GM23338 (cell line): ENCODE measurements at regions not wholly inside any gene's neighbourhood (a gene's known extent, or its start where the extent isn't known, plus 50 kb on each side); places are given as distances from the start of the nearest gene placed in this dataset.

Source experiments
- ATAC-seq: fragments of 200-7000 bp; cut with Tn5 transposase; 3 replicates; pipeline ENCODE4 v1.9.1; 2020
- DNase-seq: peaks from one replicate; pipeline ENCODE4 v3.0.0-alpha.2; 2015; ENCODE audit warnings: low spot score
- H2AFZ ChIP-seq: fragments of 200-600 bp; sonication (generic); 2 replicates; pipeline ENCODE4 v1.8.0; 2016; ENCODE audit warnings: antibody characterized with exemption, mild to moderate bottlenecking, moderate library complexity
- H3F3A ChIP-seq: fragments of 200-600 bp; sonication (generic); replicated peaks from 2 replicates; pipeline ENCODE4 v1.8.0; 2017; ENCODE audit warnings: antibody characterized with exemption, mixed run types, low read depth
- H3K27ac ChIP-seq: fragments of 200-600 bp; sonication (generic); 2 replicates; pipeline ENCODE4 v1.6.1; 2016; ENCODE audit warnings: low read depth
- H3K27me3 ChIP-seq: fragments of 200-600 bp; sonication (generic); 2 replicates; pipeline ENCODE4 v1.8.0; 2016; ENCODE audit warnings: mild to moderate bottlenecking, mixed run types, moderate library complexity; ENCODE audit not compliant: insufficient read depth
- H3K36me3 ChIP-seq: fragments of 200-600 bp; sonication (generic); 2 replicates; pipeline ENCODE4 v1.8.0; 2016; ENCODE audit warnings: mild to moderate bottlenecking; ENCODE audit not compliant: insufficient read depth
- H3K4me1 ChIP-seq: fragments of 200-600 bp; sonication (generic); 2 replicates; pipeline ENCODE4 v1.8.0; 2016; ENCODE audit warnings: mild to moderate bottlenecking, moderate library complexity; ENCODE audit not compliant: insufficient read depth
- H3K4me2 ChIP-seq: fragments of 200-600 bp; sonication (generic); 2 replicates; pipeline ENCODE4 v1.7.1; 2017; ENCODE audit warnings: mixed run types
- H3K4me3 ChIP-seq: fragments of 200-600 bp; sonication (generic); 2 replicates; pipeline ENCODE4 v1.6.1; 2016; ENCODE audit warnings: mixed run types
- H3K79me2 ChIP-seq: fragments of 200-600 bp; sonication (generic); replicated peaks from 2 replicates; pipeline ENCODE4 v1.8.0; 2017; ENCODE audit warnings: mild to moderate bottlenecking; ENCODE audit not compliant: insufficient read depth
- H3K9me2 ChIP-seq: fragments of 200-600 bp; sonication (generic); 2 replicates; pipeline ENCODE4 v1.8.0; 2017; ENCODE audit not compliant: insufficient read depth
- H4K20me1 ChIP-seq: fragments of 200-600 bp; sonication (generic); replicated peaks from 2 replicates; pipeline ENCODE4 v1.8.0; 2017; ENCODE audit warnings: mild to moderate bottlenecking; ENCODE audit not compliant: insufficient read depth
- H3K27ac Mint-ChIP-seq: 2 replicates; pipeline ENCODE4 v1.8.0; 2020; ENCODE audit warnings: inconsistent platforms, mild to moderate bottlenecking, moderate library complexity, mixed read lengths
- H3K27me3 Mint-ChIP-seq: 3 replicates; pipeline ENCODE4 v1.8.0; 2022; ENCODE audit warnings: low read depth, mild to moderate bottlenecking, moderate library complexity, mixed read lengths, inconsistent platforms; ENCODE audit not compliant: insufficient read depth, poor library complexity
- H3K36me3 Mint-ChIP-seq: 3 replicates; pipeline ENCODE4 v1.8.0; 2021; ENCODE audit warnings: low read depth, mild to moderate bottlenecking, inconsistent platforms, moderate library complexity, mixed read lengths
- H3K4me1 Mint-ChIP-seq: 3 replicates; pipeline ENCODE4 v1.8.0; 2020; ENCODE audit warnings: mild to moderate bottlenecking, inconsistent platforms, mixed read lengths
- H3K4me3 Mint-ChIP-seq: 3 replicates; pipeline ENCODE4 v1.8.0; 2021; ENCODE audit warnings: moderate library complexity, mild to moderate bottlenecking, inconsistent platforms, mixed read lengths
- H3K9me3 Mint-ChIP-seq: 3 replicates; pipeline ENCODE4 v1.8.0; 2020; ENCODE audit warnings: moderate library complexity, mild to moderate bottlenecking, inconsistent platforms, mixed read lengths
- EZH2phosphoT487 ChIP-seq: fragments of 200-600 bp; sonication (generic); IDR thresholded peaks from one replicate; pipeline ENCODE4 v1.8.1; 2018; ENCODE audit warnings: antibody characterized with exemption; ENCODE audit not compliant: unreplicated experiment
- JUNB ChIP-seq: IDR thresholded peaks from one replicate; pipeline ENCODE4 v1.6.1; 2016; ENCODE audit warnings: antibody characterized with exemption; ENCODE audit not compliant: unreplicated experiment
- STAT1 ChIP-seq: IDR thresholded peaks from one replicate; pipeline ENCODE4 v1.6.1; 2016; ENCODE audit warnings: antibody characterized with exemption; ENCODE audit not compliant: unreplicated experiment
- ZNF331 ChIP-seq: fragments of 250-450 bp; sonication (Bioruptor Pico); IDR thresholded peaks from 2 replicates; pipeline ENCODE4 v1.5.0; 2020; ENCODE audit warnings: low read depth, mild to moderate bottlenecking, moderate library complexity
- TF ChIP-seq, protein P1 (sequence below): IDR thresholded peaks from one replicate; pipeline ENCODE4 v1.6.1; 2018; ENCODE audit warnings: antibody characterized with exemption; ENCODE audit not compliant: unreplicated experiment
- TF ChIP-seq, protein P2 (sequence below): fragments of 250-450 bp; sonication (Bioruptor Pico); IDR thresholded peaks from 2 replicates; pipeline ENCODE4 v1.5.0; 2020; ENCODE audit warnings: mild to moderate bottlenecking, moderate library complexity

DNA sequence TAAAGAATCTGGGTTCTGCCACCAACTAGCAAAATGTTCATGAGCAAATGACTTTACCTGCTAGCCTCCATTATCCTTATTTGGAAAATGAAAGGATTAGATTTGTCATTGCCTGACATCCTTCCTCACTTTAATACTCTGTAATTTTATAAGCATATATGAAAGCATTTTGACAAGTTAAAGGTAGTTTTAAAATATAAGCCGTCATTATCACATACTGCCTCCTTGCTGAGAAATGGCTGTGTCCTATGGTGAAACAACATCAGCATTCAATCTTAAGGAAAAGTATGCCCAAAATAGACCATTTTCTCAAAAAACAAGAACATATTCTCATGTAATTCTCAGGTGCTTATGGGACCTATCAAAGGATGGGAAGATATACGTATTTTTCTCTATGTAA is 461.2 kb downstream of the SUCLG1 start:
- DNase-seq: no peak
- no peaks in the 10 kb centered on the region for H3K4me1 ChIP-seq
- TF ChIP-seq, protein P1, sequence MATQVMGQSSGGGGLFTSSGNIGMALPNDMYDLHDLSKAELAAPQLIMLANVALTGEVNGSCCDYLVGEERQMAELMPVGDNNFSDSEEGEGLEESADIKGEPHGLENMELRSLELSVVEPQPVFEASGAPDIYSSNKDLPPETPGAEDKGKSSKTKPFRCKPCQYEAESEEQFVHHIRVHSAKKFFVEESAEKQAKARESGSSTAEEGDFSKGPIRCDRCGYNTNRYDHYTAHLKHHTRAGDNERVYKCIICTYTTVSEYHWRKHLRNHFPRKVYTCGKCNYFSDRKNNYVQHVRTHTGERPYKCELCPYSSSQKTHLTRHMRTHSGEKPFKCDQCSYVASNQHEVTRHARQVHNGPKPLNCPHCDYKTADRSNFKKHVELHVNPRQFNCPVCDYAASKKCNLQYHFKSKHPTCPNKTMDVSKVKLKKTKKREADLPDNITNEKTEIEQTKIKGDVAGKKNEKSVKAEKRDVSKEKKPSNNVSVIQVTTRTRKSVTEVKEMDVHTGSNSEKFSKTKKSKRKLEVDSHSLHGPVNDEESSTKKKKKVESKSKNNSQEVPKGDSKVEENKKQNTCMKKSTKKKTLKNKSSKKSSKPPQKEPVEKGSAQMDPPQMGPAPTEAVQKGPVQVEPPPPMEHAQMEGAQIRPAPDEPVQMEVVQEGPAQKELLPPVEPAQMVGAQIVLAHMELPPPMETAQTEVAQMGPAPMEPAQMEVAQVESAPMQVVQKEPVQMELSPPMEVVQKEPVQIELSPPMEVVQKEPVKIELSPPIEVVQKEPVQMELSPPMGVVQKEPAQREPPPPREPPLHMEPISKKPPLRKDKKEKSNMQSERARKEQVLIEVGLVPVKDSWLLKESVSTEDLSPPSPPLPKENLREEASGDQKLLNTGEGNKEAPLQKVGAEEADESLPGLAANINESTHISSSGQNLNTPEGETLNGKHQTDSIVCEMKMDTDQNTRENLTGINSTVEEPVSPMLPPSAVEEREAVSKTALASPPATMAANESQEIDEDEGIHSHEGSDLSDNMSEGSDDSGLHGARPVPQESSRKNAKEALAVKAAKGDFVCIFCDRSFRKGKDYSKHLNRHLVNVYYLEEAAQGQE: no peak
- TF ChIP-seq STAT1 (no peak), ZNF331 (no peak), JUNB (no peak), EZH2phosphoT487 (no peak)
- TF ChIP-seq, protein P2, sequence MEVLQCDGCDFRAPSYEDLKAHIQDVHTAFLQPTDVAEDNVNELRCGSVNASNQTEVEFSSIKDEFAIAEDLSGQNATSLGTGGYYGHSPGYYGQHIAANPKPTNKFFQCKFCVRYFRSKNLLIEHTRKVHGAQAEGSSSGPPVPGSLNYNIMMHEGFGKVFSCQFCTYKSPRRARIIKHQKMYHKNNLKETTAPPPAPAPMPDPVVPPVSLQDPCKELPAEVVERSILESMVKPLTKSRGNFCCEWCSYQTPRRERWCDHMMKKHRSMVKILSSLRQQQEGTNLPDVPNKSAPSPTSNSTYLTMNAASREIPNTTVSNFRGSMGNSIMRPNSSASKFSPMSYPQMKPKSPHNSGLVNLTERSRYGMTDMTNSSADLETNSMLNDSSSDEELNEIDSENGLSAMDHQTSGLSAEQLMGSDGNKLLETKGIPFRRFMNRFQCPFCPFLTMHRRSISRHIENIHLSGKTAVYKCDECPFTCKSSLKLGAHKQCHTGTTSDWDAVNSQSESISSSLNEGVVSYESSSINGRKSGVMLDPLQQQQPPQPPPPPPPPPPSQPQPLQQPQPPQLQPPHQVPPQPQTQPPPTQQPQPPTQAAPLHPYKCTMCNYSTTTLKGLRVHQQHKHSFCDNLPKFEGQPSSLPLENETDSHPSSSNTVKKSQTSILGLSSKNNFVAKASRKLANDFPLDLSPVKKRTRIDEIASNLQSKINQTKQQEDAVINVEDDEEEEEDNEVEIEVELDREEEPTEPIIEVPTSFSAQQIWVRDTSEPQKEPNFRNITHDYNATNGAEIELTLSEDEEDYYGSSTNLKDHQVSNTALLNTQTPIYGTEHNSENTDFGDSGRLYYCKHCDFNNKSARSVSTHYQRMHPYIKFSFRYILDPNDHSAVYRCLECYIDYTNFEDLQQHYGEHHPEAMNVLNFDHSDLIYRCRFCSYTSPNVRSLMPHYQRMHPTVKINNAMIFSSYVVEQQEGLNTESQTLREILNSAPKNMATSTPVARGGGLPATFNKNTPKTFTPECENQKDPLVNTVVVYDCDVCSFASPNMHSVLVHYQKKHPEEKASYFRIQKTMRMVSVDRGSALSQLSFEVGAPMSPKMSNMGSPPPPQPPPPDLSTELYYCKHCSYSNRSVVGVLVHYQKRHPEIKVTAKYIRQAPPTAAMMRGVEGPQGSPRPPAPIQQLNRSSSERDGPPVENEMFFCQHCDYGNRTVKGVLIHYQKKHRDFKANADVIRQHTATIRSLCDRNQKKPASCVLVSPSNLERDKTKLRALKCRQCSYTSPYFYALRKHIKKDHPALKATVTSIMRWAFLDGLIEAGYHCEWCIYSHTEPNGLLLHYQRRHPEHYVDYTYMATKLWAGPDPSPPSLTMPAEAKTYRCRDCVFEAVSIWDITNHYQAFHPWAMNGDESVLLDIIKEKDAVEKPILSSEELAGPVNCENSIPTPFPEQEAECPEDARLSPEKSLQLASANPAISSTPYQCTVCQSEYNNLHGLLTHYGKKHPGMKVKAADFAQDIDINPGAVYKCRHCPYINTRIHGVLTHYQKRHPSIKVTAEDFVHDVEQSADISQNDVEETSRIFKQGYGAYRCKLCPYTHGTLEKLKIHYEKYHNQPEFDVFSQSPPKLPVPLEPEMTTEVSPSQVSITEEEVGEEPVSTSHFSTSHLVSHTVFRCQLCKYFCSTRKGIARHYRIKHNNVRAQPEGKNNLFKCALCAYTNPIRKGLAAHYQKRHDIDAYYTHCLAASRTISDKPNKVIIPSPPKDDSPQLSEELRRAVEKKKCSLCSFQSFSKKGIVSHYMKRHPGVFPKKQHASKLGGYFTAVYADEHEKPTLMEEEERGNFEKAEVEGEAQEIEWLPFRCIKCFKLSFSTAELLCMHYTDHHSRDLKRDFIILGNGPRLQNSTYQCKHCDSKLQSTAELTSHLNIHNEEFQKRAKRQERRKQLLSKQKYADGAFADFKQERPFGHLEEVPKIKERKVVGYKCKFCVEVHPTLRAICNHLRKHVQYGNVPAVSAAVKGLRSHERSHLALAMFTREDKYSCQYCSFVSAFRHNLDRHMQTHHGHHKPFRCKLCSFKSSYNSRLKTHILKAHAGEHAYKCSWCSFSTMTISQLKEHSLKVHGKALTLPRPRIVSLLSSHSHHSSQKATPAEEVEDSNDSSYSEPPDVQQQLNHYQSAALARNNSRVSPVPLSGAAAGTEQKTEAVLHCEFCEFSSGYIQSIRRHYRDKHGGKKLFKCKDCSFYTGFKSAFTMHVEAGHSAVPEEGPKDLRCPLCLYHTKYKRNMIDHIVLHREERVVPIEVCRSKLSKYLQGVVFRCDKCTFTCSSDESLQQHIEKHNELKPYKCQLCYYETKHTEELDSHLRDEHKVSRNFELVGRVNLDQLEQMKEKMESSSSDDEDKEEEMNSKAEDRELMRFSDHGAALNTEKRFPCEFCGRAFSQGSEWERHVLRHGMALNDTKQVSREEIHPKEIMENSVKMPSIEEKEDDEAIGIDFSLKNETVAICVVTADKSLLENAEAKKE (CRISPR knock-in tag): no peak

More for the DNA sequence above, 461.2 kb downstream of the SUCLG1 start:
- Histone ChIP-seq H4K20me1 (no peaks in the 10 kb centered on the region), H3F3A (no peaks in the 10 kb centered on the region), H3K4me3 (no peak overlapping the region), H3K4me2 (no peak overlapping the region), H3K79me2 (no peaks in the 10 kb centered on the region), H3K27ac (no peak overlapping the region), H3K9me2 (no peaks in the 10 kb centered on the region), H2AFZ (no peak overlapping the region), H3K36me3 (no peaks in the 10 kb centered on the region), H3K27me3 (no peaks in the 10 kb centered on the region)
- ATAC-seq: no peak
- H3K27me3 Mint-ChIP-seq: no peaks in the 10 kb centered on the region
- H3K4me1 Mint-ChIP-seq: no peaks in the 10 kb centered on the region; the same call in 2 of the 3 replicates
- no peaks in the 10 kb centered on the region for H3K9me3 Mint-ChIP-seq
- no peak overlapping the region for H3K4me3 Mint-ChIP-seq
- H3K27ac Mint-ChIP-seq: no peak overlapping the region
- H3K36me3 Mint-ChIP-seq: no peaks in the 10 kb centered on the region
